Neural cell (in vitro differentiated cells): ENCODE measurements at regions not wholly inside any gene's neighbourhood (a gene's known extent, or its start where the extent isn't known, plus 50 kb on each side); places are given as distances from the start of the nearest gene placed in this dataset.

Experiments used
- EP300 ChIP-seq: fragments of 450-650 bp; conservative IDR thresholded peaks from 2 replicates; pipeline ENCODE4 v1.6.1; 2014; ENCODE audit warnings: antibody characterized with exemption, mild to moderate bottlenecking, moderate library complexity; ENCODE audit not compliant: poor library complexity, severe bottlenecking
- POLR2AphosphoS5 ChIP-seq: IDR thresholded peaks from 2 replicates; pipeline ENCODE4 v1.6.1; 2012
- RAD21 ChIP-seq: fragments of 450-650 bp; conservative IDR thresholded peaks from 2 replicates; pipeline ENCODE4 v1.6.1; 2014; ENCODE audit warnings: antibody characterized with exemption, mild to moderate bottlenecking, moderate library complexity
- TAF1 ChIP-seq: IDR thresholded peaks from 2 replicates; pipeline ENCODE4 v1.6.1; 2012; ENCODE audit warnings: low read depth
- TF ChIP-seq, protein P1 (sequence below): fragments of 450-650 bp; IDR thresholded peaks from 2 replicates; pipeline ENCODE4 v1.5.1; 2014; ENCODE audit warnings: antibody characterized with exemption, mild to moderate bottlenecking, moderate library complexity; ENCODE audit not compliant: poor library complexity, severe bottlenecking
- TF ChIP-seq, protein P2 (sequence below): IDR thresholded peaks from 2 replicates; pipeline ENCODE4 v1.6.1; 2012; ENCODE audit warnings: borderline replicate concordance

DNA sequence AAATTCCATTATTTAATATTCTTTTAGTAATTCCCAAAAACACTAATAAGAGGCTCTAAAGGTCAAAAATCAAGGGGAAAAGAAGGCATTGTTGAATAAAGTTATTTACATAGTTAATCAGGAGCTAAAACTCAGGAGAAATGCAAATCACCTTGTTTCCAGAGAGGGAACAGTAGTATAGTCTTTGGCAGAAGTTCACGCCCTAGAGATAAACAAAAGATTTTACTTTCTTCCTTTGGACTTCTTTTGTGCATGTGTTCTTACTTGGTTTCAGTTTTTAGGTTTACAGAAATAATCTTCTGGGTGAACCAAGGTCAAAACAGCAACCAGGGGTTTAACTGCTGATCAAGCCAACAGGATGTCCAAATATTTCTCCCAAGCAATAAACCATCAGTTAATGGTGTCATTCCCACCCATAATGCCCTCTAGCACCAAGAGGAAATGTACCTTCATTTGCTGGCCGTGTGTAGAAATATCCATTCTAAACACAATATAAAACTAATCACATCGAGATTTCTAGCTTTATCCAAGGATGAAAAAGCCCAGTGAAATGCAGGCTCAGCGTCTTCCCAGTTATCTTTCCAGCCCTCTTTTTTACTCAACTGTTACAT, 518.8 kb upstream of the SOX9 start:
- no peak for TF ChIP-seq RAD21
- no peak for TF ChIP-seq TAF1
- TF ChIP-seq, protein P1, sequence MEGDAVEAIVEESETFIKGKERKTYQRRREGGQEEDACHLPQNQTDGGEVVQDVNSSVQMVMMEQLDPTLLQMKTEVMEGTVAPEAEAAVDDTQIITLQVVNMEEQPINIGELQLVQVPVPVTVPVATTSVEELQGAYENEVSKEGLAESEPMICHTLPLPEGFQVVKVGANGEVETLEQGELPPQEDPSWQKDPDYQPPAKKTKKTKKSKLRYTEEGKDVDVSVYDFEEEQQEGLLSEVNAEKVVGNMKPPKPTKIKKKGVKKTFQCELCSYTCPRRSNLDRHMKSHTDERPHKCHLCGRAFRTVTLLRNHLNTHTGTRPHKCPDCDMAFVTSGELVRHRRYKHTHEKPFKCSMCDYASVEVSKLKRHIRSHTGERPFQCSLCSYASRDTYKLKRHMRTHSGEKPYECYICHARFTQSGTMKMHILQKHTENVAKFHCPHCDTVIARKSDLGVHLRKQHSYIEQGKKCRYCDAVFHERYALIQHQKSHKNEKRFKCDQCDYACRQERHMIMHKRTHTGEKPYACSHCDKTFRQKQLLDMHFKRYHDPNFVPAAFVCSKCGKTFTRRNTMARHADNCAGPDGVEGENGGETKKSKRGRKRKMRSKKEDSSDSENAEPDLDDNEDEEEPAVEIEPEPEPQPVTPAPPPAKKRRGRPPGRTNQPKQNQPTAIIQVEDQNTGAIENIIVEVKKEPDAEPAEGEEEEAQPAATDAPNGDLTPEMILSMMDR: no peak
- TF ChIP-seq EP300: no peak
- no peak for TF ChIP-seq POLR2AphosphoS5
- TF ChIP-seq, protein P2, sequence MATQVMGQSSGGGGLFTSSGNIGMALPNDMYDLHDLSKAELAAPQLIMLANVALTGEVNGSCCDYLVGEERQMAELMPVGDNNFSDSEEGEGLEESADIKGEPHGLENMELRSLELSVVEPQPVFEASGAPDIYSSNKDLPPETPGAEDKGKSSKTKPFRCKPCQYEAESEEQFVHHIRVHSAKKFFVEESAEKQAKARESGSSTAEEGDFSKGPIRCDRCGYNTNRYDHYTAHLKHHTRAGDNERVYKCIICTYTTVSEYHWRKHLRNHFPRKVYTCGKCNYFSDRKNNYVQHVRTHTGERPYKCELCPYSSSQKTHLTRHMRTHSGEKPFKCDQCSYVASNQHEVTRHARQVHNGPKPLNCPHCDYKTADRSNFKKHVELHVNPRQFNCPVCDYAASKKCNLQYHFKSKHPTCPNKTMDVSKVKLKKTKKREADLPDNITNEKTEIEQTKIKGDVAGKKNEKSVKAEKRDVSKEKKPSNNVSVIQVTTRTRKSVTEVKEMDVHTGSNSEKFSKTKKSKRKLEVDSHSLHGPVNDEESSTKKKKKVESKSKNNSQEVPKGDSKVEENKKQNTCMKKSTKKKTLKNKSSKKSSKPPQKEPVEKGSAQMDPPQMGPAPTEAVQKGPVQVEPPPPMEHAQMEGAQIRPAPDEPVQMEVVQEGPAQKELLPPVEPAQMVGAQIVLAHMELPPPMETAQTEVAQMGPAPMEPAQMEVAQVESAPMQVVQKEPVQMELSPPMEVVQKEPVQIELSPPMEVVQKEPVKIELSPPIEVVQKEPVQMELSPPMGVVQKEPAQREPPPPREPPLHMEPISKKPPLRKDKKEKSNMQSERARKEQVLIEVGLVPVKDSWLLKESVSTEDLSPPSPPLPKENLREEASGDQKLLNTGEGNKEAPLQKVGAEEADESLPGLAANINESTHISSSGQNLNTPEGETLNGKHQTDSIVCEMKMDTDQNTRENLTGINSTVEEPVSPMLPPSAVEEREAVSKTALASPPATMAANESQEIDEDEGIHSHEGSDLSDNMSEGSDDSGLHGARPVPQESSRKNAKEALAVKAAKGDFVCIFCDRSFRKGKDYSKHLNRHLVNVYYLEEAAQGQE: no peak
